IMR-90 (cell line): ENCODE measurements at regions not wholly inside any gene's neighbourhood (a gene's known extent, or its start where the extent isn't known, plus 50 kb on each side); places are given as distances from the start of the nearest gene placed in this dataset.
"Not testable (repeated sequence)": the region's sequence is repeated elsewhere in the genome, so short reads cannot be mapped to it uniquely, and the experiment has no call there.

Source experiments
- RAD21 ChIP-seq: IDR thresholded peaks from 2 replicates; pipeline ENCODE4 v1.6.1; 2012; ENCODE audit warnings: low read length, improper control_type of control experiment
- RFX5 ChIP-seq: IDR thresholded peaks from 2 replicates; pipeline ENCODE4 v1.8.0; 2012; ENCODE audit warnings: low read depth, mild to moderate bottlenecking, low read length, moderate library complexity
- USF2 ChIP-seq: fragments of 150-350 bp; IDR thresholded peaks from 2 replicates; pipeline ENCODE4 v1.6.1; 2017; ENCODE audit warnings: mild to moderate bottlenecking, antibody characterized with exemption, low read length, low read depth
- TF ChIP-seq, protein P1 (sequence below): conservative IDR thresholded peaks from 2 replicates; pipeline ENCODE4 v1.5.1; 2012; ENCODE audit warnings: mild to moderate bottlenecking, low read depth, low read length, improper control_type of control experiment

- TF ChIP-seq, protein P1, sequence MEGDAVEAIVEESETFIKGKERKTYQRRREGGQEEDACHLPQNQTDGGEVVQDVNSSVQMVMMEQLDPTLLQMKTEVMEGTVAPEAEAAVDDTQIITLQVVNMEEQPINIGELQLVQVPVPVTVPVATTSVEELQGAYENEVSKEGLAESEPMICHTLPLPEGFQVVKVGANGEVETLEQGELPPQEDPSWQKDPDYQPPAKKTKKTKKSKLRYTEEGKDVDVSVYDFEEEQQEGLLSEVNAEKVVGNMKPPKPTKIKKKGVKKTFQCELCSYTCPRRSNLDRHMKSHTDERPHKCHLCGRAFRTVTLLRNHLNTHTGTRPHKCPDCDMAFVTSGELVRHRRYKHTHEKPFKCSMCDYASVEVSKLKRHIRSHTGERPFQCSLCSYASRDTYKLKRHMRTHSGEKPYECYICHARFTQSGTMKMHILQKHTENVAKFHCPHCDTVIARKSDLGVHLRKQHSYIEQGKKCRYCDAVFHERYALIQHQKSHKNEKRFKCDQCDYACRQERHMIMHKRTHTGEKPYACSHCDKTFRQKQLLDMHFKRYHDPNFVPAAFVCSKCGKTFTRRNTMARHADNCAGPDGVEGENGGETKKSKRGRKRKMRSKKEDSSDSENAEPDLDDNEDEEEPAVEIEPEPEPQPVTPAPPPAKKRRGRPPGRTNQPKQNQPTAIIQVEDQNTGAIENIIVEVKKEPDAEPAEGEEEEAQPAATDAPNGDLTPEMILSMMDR: not testable (repeated sequence)
- TF ChIP-seq RFX5, RAD21, USF2: not testable (repeated sequence)
Observed at GRCh38 chr11:119581396-119581795, 147.6 kb downstream of the NECTIN1 start.
